ENCODE measurements at regions not wholly inside any gene's neighbourhood (a gene's known extent, or its start where the extent isn't known, plus 50 kb on each side); places are given as distances from the start of the nearest gene placed in this dataset.

DNA sequence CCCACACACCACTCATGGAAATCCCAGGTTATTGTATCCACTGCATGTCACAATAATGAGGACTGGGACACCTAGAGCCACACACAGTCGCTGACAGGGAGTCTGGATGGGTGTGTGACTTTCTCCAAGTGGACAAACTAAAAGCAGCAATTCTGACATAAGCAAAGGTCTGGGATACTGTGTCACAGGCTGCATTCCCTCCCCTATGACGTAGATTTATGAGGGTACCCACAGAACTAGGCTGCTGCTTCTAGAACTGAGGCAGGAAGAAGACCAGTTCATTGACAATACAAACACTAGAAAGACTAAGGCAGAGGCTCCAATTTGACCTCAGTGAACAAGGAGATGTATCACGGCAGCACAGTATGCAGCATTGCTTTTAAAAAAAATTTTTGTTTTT is 63.6 kb upstream of the TBCA start:
- TF ChIP-seq GATA1 (IDR thresholded peaks at IDR 0.05; ENCODE audit: low read depth, low read length) (no peak), POLR2A (IDR thresholded peaks at IDR 0.05; ENCODE audit: low read length) (no peak)
- DNase-seq, result no peak

GRCh38 chr5:77832938-77833337 is 56.8 kb upstream of the TBCA start:
- DNase-seq, result no peak
- TF ChIP-seq POLR2A (IDR thresholded peaks at IDR 0.05; ENCODE audit: low read length), result no peak
- TF ChIP-seq GATA1 (IDR thresholded peaks at IDR 0.05; ENCODE audit: low read depth, low read length), result no peak

- TF ChIP-seq POLR2A (IDR thresholded peaks at IDR 0.05; ENCODE audit: low read length) (no peak), GATA1 (IDR thresholded peaks at IDR 0.05; ENCODE audit: low read depth, low read length) (no peak)
- DNase-seq, result no peak
Observed at GRCh38 chr5:77832166-77832770, 56.1 kb upstream of the TBCA start.

DNA sequence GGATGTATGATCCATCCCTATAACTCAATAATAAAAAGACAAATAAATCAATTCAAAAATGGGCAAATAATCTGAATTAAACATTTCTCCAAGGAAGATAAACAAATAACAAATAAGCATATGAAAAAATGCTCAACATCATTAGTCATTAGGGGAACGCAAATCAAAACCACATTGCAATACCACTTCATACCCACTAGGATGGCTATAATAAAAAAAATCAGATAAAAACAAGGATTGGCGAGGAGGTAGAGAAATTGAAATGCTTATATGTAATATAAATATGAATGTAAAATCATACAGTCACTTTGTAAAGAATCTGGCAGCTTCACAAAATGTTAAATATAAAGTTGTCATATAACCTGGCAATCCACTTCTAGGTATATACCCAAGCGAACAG is 52.3 kb upstream of the TBCA start:
- no peak for DNase-seq

More for the DNA sequence above, 52.3 kb upstream of the TBCA start:
- no peak for TF ChIP-seq POLR2A (IDR thresholded peaks at IDR 0.05; ENCODE audit: low read length)
- TF ChIP-seq GATA1 (IDR thresholded peaks at IDR 0.05; ENCODE audit: low read depth, low read length), result no peak

Data from erythroblast (primary cell).